Coronary artery (tissue), 2 donors: ENCODE measurements at regions not wholly inside any gene's neighbourhood (a gene's known extent, or its start where the extent isn't known, plus 50 kb on each side); places are given as distances from the start of the nearest gene placed in this dataset.
A peak's percentile ranks its signal among the peaks of the same experiment; 100 is the strongest.

ENCODE experiments used
- DNase-seq: peaks from one replicate; pipeline ENCODE4 v3.0.0-alpha.2; 2017; ENCODE audit warnings: low spot score
- H3K27ac ChIP-seq, 2 donors: fragments of 200-600 bp; sonication (generic); one replicate each; pipeline ENCODE4 v1.5.1; 2016 to 2019
- H3K4me3 ChIP-seq: fragments of 200-600 bp; sonication (generic); 2 replicates; pipeline ENCODE4 v1.5.1; 2016; ENCODE audit warnings: mild to moderate bottlenecking, moderate library complexity
- TF ChIP-seq, protein P1 (sequence below): fragments of 200-600 bp; sonication (generic); IDR thresholded peaks from one replicate; pipeline ENCODE4 v1.5.1; 2019; ENCODE audit warnings: antibody characterized with exemption

DNA sequence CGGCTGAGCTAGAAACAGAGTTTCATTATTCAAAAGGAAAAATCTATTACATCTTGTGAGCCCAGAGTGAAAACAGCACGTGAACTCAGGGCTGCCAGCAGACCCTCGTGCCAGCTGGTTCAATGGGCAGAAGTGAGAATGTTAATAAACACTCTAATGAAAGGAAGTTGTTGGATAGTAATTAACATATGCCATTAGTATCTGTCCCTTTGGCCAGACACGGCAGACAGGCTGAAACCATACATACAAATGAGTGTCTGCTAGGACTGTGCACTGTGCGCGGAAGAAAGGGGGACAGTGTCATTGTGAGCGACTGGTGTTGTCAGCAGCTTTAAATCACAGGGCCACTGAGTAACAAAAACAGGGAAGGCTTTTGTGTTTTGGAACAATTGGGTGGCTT, 121.9 kb upstream of the TSC22D1 start:
- H3K4me3 ChIP-seq: no peak overlapping the region
- DNase-seq: no peak

DNA sequence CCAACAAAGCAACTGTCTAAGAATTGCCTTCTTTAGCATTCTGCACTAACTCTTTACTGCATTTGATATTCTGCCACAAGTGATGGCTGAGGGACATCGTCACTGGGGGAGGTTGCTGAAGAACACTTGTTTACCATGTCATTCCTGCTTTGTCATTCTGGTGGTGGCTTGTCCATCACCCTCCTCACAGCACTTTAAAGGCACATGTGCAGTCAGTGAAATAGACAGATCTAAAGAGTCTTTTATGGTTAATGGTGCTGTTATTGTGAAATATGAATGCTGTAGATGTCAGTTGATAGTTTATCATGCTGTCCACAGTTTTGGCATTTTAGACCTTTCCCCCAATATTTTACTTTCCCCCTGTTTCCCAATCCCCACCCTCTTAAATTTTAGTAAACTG, 120.9 kb upstream of the TSC22D1 start:
- TF ChIP-seq, protein P1, sequence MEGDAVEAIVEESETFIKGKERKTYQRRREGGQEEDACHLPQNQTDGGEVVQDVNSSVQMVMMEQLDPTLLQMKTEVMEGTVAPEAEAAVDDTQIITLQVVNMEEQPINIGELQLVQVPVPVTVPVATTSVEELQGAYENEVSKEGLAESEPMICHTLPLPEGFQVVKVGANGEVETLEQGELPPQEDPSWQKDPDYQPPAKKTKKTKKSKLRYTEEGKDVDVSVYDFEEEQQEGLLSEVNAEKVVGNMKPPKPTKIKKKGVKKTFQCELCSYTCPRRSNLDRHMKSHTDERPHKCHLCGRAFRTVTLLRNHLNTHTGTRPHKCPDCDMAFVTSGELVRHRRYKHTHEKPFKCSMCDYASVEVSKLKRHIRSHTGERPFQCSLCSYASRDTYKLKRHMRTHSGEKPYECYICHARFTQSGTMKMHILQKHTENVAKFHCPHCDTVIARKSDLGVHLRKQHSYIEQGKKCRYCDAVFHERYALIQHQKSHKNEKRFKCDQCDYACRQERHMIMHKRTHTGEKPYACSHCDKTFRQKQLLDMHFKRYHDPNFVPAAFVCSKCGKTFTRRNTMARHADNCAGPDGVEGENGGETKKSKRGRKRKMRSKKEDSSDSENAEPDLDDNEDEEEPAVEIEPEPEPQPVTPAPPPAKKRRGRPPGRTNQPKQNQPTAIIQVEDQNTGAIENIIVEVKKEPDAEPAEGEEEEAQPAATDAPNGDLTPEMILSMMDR: no peak
- no peak for DNase-seq
- Histone ChIP-seq H3K4me3 (no peak overlapping the region), H3K27ac (no peak overlapping the region)

More for the DNA sequence above, 121.9 kb upstream of the TSC22D1 start:
- H3K27ac ChIP-seq: no peak overlapping the region
- TF ChIP-seq, protein P1: no peak

- Histone ChIP-seq H3K4me3 (no peak overlapping the region), H3K27ac (no peak overlapping the region)
- TF ChIP-seq, protein P1: no peak
- DNase-seq: no peak
Measured at GRCh38 chr13:44695520-44695919, 119.4 kb upstream of the TSC22D1 start.

GRCh38 chr13:44694842-44695241, 118.7 kb upstream of the TSC22D1 start:
- TF ChIP-seq, protein P1: no peak

GRCh38 chr13:44694291-44694690, 118.2 kb upstream of the TSC22D1 start:
- no peak overlapping the region for H3K27ac ChIP-seq
- TF ChIP-seq, protein P1: no peak
- no peak for DNase-seq
- no peak overlapping the region for H3K4me3 ChIP-seq

More at GRCh38 chr13:44694842-44695241, 118.7 kb upstream of the TSC22D1 start:
- no peak for DNase-seq
- Histone ChIP-seq H3K27ac (no peak overlapping the region), H3K4me3 (no peak overlapping the region)

DNA sequence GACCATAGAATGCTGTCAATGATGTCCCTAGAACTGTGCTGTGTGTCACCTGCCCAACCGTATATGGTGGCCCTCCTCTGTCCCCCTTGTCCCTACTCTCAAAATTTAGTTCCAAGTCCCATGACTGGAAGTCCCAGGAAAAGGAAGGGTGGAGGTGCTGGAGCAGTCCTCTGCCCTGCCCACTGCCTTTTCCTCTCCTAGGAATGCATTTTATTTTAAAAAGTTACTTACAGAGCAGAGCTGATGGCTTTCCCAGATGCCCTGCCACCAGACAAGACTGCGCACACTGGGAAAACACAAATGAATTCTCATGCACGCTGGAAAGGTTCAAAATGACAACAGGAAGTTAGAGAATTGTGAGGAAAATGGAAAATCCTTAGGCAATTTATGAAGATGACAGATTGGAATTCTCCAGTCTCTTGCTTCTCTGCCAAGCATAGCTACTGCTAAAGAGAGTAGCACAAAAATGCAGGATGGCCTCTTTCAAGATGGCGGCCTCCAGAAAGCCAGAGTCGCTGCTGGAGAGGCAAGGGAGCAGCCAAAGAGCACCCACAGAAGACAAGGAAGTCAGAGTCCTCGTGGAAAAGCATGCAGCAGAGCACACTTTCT, 117.1 kb upstream of the TSC22D1 start:
- no peak overlapping the region for H3K4me3 ChIP-seq
- H3K27ac ChIP-seq: peak overlapping the region in 1 of 2 donors; percentile 31
- TF ChIP-seq, protein P1: no peak
- no peak for DNase-seq

- TF ChIP-seq, protein P1: no peak
- DNase-seq: no peak
- H3K27ac ChIP-seq: peak overlapping the region in 1 of 2 donors; percentile 31
Measured at GRCh38 chr13:44692173-44692713, 116.1 kb upstream of the TSC22D1 start.

More at GRCh38 chr13:44692173-44692713, 116.1 kb upstream of the TSC22D1 start:
- H3K4me3 ChIP-seq: no peak overlapping the region
